GM12872 (cell line): ENCODE measurements at regions not wholly inside any gene's neighbourhood (a gene's known extent, or its start where the extent isn't known, plus 50 kb on each side); places are given as distances from the start of the nearest gene placed in this dataset.

Source experiments
- CTCF ChIP-seq: IDR thresholded peaks from 3 replicates; pipeline ENCODE4 v1.5.1; 2011; ENCODE audit warnings: low read depth, mild to moderate bottlenecking, low read length, moderate library complexity; ENCODE audit not compliant: insufficient read depth

- no peak for TF ChIP-seq CTCF
Measured at GRCh38 chr3:69499899-69500421, 114.1 kb upstream of the FRMD4B start.

DNA sequence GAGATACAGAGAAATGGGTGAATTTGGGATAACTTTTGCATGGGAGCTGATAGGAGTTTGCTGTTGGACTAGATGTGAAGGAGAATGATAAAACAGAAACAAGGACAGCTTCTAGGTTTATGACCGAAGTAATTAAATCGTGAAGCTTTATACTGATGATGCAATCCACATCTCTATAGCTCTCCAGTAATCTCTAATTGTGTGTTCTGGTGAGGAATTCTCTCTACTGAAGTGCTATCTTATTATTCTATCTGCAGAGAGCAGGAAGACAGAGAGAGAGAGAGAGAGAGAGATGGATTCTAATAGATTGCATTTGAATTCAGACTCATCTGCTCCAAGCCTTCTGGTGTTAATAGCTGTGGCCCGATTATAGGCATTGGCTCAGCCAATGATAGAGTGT, 113.5 kb upstream of the FRMD4B start:
- no peak for TF ChIP-seq CTCF

DNA sequence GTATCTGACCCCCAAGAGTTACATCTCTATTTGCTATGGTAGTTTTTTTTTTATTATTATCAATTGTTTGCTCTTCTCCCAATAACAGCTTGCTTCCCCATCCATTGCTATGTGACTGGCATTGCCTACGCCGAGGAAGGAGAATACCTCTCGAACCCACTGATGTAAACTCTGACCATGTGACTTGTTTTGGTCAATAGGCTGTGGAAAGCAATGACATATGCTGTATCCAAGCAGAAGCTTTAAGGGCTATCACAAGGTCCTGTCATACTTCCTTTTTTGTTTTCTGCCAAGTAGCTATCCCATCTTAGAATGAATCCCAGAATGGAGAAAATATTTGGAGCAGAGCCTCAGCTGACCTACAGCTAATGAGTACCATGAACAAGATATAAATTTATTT, 111.0 kb upstream of the FRMD4B start:
- no peak for TF ChIP-seq CTCF

DNA sequence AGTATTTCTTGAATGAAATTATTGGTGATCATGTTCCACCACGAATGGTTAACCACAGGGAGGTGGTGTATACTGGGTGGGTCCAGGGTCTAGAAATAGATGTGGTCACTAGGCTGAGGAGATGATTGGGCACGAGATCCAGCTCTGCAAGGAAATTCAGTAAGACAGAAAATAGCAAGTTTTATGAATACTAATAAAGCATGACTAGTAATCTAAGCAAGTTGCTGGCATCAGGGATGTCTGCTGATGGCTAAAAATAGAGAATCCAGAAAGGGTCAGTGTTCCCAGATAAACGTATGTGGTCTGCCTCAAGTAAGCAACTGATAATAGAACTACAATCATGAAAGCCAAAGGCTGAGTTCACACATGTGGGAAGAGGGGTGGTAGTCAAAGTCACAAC, 108.3 kb upstream of the FRMD4B start:
- TF ChIP-seq CTCF: no peak

DNA sequence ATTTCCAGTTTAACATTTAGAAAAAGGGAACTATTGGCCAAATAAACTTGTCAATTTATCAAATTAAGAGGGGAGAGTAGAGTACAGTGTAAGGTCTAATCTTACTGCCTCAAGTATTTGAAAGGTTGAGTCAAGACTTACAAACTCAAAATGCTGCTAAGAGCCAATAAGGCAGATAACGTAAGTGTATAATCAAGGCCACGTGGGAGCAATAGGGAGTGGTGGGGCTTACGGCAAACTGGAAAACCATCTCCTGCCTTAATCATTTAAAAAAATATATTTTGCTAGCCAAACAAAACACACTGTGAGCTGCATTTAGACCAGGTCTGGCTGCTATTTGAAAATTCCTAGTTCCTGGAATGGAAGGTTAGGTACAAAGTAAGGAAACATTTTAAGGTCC, 107.3 kb upstream of the FRMD4B start:
- no peak for TF ChIP-seq CTCF

DNA sequence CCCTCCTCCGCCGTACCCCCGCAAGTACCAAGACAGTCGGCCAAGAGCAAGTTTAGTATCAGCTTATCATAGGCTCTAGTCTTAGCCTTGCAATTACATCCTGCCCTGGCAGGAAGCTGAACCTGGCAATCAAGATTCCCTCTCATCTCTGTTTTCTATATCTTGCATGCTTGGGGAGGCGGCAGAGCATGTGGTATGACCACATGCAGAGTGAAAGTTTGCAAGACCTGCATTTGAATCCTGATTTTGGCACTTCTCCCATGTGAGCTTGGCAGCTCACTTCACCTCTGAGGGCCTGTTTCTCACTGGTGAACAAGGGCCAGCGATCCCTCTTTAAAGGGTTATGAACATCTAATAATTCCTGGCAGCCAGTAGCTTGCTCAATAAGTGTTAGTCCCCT, 106.1 kb upstream of the FRMD4B start:
- TF ChIP-seq CTCF: no peak

DNA sequence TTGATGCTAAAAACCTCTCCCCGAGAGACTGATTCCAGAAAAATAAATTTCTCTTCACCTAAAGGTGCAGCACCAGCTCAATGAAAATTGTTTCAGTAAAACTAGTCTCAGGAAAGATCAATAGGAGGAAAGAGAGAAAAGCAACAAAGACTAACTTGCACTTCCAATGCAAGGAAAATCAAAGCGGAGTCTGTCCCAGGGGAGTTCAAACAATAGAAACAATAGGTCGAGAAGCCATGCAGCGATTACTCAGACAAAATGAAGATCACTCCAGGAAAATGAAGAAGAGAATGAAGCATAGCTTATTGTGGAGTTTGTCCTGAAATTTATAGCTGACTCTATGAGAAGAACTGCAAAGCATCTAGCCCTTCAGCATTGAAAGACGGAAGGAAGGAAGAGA, 105.1 kb upstream of the FRMD4B start:
- no peak for TF ChIP-seq CTCF

DNA sequence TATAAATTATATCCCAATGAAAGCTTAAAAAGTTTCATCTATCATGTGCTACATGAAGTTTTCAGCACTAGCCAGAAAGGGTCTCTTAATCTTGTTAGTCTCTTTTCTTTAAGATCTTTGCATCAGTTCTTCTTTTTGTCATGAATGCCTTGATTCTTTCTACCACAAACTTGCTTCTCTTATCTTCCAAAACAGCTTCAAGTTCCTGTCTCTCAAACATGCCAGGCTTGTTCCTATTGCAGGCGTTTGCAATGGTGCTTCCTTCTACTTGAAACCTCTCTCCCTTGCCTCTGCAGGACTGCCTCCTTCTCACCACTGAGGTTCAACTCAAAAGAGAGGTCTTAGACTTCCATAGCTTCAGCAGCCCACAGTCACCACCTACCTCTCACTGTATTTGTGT, 104.3 kb upstream of the FRMD4B start:
- TF ChIP-seq CTCF: no peak
